HepG2 (cell line): ENCODE measurements at regions not wholly inside any gene's neighbourhood (a gene's known extent, or its start where the extent isn't known, plus 50 kb on each side); places are given as distances from the start of the nearest gene placed in this dataset.

ENCODE experiments used
- ATF3 ChIP-seq: sonication (generic); formaldehyde crosslinking; IDR thresholded peaks from 2 replicates; pipeline ENCODE4 v1.4.0; 2020; ENCODE audit warnings: missing genetic modification reagents
- CREM ChIP-seq, 2 experiments: sonication (generic) in 1 of 2; formaldehyde crosslinking in 1 of 2; IDR thresholded peaks; 2 replicates each; pipeline versions ENCODE4 v1.4.0 to v1.6.1; 2016 to 2020; ENCODE audit warnings: antibody characterized with exemption in 1 of 2, mild to moderate bottlenecking in 1 of 2, missing genetic modification reagents in 1 of 2
- POLR2A ChIP-seq, 2 experiments: IDR thresholded peaks; 2 replicates each; pipeline ENCODE4 v1.6.1; 2011; ENCODE audit warnings: low read depth in 2 of 2, low read length in 2 of 2, mild to moderate bottlenecking in 1 of 2, moderate library complexity in 1 of 2; ENCODE audit not compliant: insufficient read depth in 1 of 2
- RFX3 ChIP-seq: IDR thresholded peaks from 2 replicates; pipeline ENCODE4 v1.6.1; 2016; ENCODE audit warnings: missing biosample characterization, missing genetic modification reagents

- TF ChIP-seq POLR2A (IDR thresholded peaks at IDR 0.05; ENCODE audit: insufficient read depth in 1 of 2, low read depth in 2 of 2, low read length in 2 of 2) (no peak), RFX3 (CRISPR knock-in tag) (no peak), ATF3 (no peak), CREM (IDR thresholded peaks at IDR 0.05) (no peak), CREM (CRISPR knock-in tag; IDR thresholded peaks at IDR 0.05) (no peak)
These were observed 308.5 kb downstream of the MAN2A1 start for GRCh38 chr5:109998208-109998607.
